ENCODE measurements at regions not wholly inside any gene's neighbourhood (a gene's known extent, or its start where the extent isn't known, plus 50 kb on each side); places are given as distances from the start of the nearest gene placed in this dataset.

DNA sequence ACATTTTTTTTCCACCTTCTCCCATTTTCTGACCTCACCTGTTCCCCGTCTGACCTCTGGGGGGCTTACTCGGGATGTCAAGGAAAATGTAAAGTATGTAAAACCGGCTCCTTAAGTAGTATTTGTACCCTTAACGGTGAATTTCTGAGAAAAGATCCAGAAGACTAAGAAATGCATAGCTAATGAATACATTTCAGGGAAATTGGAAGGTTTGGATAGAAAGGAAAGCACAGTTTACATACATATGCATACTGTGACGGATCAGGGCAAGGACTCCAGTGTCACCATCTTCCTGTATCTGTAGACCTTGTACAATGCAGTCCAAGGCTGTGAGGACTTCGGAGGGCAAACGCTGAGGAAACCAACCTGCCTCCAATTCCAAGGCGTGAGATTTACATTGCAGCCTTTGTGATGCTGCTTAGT, 2185.9 kb upstream of the TENM3 start:
- no peak for DNase-seq (ENCODE audit: low read depth)

GRCh38 chr4:180057891-180058671, 2185.1 kb upstream of the TENM3 start:
- no peak for DNase-seq (ENCODE audit: low read depth)

GRCh38 chr4:180058691-180059215, 2184.4 kb upstream of the TENM3 start:
- DNase-seq (ENCODE audit: low read depth): no peak

GRCh38 chr4:180059216-180059881, 2183.9 kb upstream of the TENM3 start:
- DNase-seq (ENCODE audit: low read depth): no peak

- no peak for DNase-seq (ENCODE audit: low read depth)
Measured at GRCh38 chr4:180060159-180060889, 2182.9 kb upstream of the TENM3 start.

DNA sequence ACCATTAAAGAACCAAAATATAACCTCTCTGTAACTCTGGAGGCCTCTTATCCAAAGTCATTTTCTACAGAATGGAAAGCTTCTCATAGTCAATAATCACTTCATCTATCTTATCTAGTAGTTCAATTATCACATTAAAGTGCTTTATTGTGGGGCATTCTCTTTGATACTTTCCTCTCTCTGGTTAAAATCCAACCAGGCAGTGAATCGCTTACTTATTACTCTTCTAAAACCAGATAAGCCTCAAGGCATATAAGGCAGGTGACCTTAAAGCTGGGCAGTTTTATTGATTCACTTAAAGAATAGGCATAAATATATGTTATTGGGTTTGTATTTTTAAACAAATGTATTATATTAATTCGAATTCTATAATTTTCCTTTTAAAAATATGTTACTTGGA, 2162.1 kb upstream of the TENM3 start:
- DNase-seq (ENCODE audit: low read depth): no peak

- DNase-seq (ENCODE audit: low read depth): no peak
Measured at GRCh38 chr4:180084561-180084960, 2158.6 kb upstream of the TENM3 start.

GRCh38 chr4:180086480-180087190, 2156.6 kb upstream of the TENM3 start:
- DNase-seq (ENCODE audit: low read depth): no peak

DNA sequence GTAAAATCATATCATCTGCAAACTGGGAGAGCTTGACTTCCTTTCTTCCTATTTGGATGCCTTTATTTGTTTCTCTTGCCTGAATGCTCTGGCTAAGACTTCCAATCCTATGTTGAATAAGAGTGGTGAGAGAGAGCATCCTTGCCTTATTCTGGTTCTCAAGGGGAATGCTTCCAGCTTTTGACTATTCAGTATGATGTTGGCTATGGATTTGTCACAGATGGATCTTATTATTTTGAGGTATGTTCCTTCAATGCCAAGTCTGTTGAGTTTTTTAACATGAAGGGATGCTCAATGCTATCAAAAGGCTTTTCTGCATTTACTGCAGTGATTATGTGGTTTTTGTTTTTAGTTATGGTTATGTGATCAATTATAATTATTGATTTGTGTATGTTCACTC, 2144.6 kb upstream of the TENM3 start:
- no peak for DNase-seq (ENCODE audit: low read depth)

GRCh38 chr4:180099957-180100356, 2143.2 kb upstream of the TENM3 start:
- no peak for DNase-seq (ENCODE audit: low read depth)

GRCh38 chr4:180100433-180101344, 2142.5 kb upstream of the TENM3 start:
- no peak for DNase-seq (ENCODE audit: low read depth)

GRCh38 chr4:180101348-180102083, 2141.7 kb upstream of the TENM3 start:
- no peak for DNase-seq (ENCODE audit: low read depth)

DNA sequence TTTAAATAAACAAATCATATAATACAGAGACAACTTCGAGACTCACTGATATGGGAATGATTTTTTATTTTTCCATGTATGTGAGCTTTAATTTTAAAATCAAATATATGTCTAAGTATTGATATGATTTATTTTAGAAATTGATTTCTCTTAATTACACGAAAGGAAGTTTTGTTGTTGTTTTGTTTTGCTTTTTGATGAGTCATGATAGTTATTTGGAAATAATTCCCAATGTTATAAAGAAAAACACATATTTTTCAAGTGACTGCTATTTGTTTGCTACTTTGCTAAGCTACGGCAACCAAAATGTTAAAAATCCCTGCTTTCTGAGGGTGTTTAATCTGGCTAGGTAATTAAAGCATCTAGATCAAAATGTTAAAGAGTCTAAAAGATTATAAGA, 2139.4 kb upstream of the TENM3 start:
- DNase-seq (ENCODE audit: low read depth): no peak

GRCh38 chr4:180105362-180105761, 2137.8 kb upstream of the TENM3 start:
- DNase-seq (ENCODE audit: low read depth): no peak

GRCh38 chr4:180106122-180106521, 2137.1 kb upstream of the TENM3 start:
- DNase-seq (ENCODE audit: low read depth): no peak

DNA sequence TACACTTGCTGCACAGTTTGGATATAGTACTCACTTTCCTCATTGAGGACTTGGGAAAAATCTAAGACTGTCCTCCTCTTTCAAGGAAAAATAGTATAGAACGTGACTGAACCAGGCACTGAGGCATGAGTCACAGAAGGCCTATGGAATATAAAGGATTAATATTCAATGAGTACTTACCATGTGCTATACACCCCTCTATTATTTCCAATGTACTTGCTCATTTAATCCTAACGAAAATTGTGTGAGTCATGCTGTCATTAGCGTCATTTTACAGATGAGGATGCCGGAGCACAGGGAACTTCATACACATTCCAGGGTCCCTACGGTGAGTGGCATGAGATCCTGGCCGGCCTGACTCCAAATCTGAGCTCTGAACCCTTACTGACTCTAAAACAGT, 2136.2 kb upstream of the TENM3 start:
- no peak for DNase-seq (ENCODE audit: low read depth)

DNA sequence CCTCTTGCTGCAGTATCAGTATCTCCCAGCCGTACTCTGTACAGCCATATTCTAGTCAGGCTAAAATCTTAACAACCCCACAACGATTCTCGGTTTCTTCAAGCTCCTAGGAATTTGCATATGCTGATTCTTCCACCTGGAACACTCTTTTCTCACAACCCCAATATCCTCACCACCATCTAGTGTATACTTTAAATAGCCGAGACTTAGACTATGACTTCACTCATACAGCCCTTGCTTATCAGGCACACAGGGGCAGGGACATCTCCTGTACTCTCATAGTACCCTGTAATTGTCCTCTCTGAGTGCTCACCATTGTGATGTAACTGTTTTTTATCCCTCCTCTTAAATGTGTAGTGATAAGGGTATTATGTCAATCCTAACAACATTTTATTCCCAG, 2126.4 kb upstream of the TENM3 start:
- DNase-seq (ENCODE audit: low read depth): no peak

- no peak for DNase-seq (ENCODE audit: low read depth)
Measured at GRCh38 chr4:180120068-180120467, 2123.1 kb upstream of the TENM3 start.

DNA sequence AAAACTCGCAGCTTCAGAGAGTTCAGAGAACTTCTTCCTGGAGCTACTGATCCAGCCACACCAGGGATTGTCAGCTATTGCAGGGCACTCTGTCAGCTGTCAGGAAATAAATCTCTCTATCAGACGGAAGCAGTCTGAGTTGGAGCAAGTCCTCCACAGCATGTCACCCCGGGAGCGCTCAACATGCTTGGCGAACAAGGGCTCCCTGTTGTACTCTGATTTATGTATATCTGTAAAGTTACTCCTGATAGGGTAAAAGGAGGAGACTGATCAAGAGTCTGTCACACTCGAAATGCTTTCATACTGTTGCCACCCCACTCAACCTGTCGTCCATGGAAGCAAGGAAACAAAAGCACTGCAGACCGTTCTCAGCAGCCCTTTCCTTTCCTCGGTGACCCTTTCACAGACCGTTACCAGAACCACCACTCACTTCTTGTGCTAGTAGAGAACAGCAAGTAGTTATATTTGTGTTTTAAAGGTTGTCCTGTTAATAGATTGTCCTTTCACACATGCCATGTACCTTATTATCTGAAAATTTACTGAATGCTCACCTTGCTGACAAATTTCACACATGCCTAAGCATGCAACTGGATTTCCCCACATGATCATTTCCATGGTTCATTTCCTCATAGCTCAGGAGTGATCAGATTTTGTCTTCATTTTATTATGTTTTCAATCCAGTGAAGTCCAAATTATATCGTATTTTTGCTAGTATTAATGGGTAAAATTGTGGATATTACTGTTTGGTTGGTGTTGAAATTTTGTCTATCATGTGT, 2108.9 kb upstream of the TENM3 start:
- DNase-seq (ENCODE audit: low read depth): no peak

- no peak for DNase-seq (ENCODE audit: low read depth)
Measured at GRCh38 chr4:180141734-180142133, 2101.5 kb upstream of the TENM3 start.
